ENCODE measurements at regions not wholly inside any gene's neighbourhood (a gene's known extent, or its start where the extent isn't known, plus 50 kb on each side); places are given as distances from the start of the nearest gene placed in this dataset.

- TF ChIP-seq CTCF (IDR thresholded peaks at IDR 0.05) (no peak), EP300 (IDR thresholded peaks at IDR 0.05) (no peak), POLR2A (IDR thresholded peaks at IDR 0.05; ENCODE audit: low read depth) (no peak), POLR2AphosphoS5 (IDR thresholded peaks at IDR 0.05) (no peak)
Measured at GRCh38 chr13:62643799-62644524, 1228.3 kb upstream of the PCDH20 start.

Measured in esophagus muscularis mucosa (tissue), 4 donors.